ENCODE measurements at regions not wholly inside any gene's neighbourhood (a gene's known extent, or its start where the extent isn't known, plus 50 kb on each side); places are given as distances from the start of the nearest gene placed in this dataset.

GRCh38 chr19:28586474-28586873, 626.5 kb downstream of the UQCRFS1 start:
- DNase-seq (ENCODE audit: low read depth) (no peak), FAIRE-seq (no peak)
- Histone ChIP-seq H3K4me3 (ENCODE audit: low read depth, low read length) (no peak overlapping the region), H3K36me3 (ENCODE audit: control insufficient read depth, insufficient read depth, low read length) (no peaks in the 10 kb centered on the region), H3K27me3 (ENCODE audit: control insufficient read depth, insufficient read depth, low read length) (no peaks in the 10 kb centered on the region)
- no peak for TF ChIP-seq CTCF (IDR thresholded peaks at IDR 0.05; ENCODE audit: insufficient read depth, low read length, severe bottlenecking)

- Histone ChIP-seq H3K4me3 (ENCODE audit: low read depth, low read length) (no peak overlapping the region), H3K27me3 (ENCODE audit: control insufficient read depth, insufficient read depth, low read length) (no peaks in the 10 kb centered on the region), H3K36me3 (ENCODE audit: control insufficient read depth, insufficient read depth, low read length) (no peaks in the 10 kb centered on the region)
- no peak for TF ChIP-seq CTCF (IDR thresholded peaks at IDR 0.05; ENCODE audit: insufficient read depth, low read length, severe bottlenecking)
- FAIRE-seq (no peak), DNase-seq (ENCODE audit: low read depth) (no peak)
Observed at GRCh38 chr19:28585796-28586195, 627.2 kb downstream of the UQCRFS1 start.

- DNase-seq (ENCODE audit: low read depth) = no peak
- no peak for FAIRE-seq
- no peak for TF ChIP-seq CTCF (IDR thresholded peaks at IDR 0.05; ENCODE audit: insufficient read depth, low read length, severe bottlenecking)
Observed at GRCh38 chr19:28583713-28584112, 629.2 kb downstream of the UQCRFS1 start.

GRCh38 chr19:28583242-28583641, 629.7 kb downstream of the UQCRFS1 start:
- TF ChIP-seq CTCF (IDR thresholded peaks at IDR 0.05; ENCODE audit: insufficient read depth, low read length, severe bottlenecking) = no peak
- Histone ChIP-seq H3K36me3 (ENCODE audit: control insufficient read depth, insufficient read depth, low read length) (no peaks in the 10 kb centered on the region), H3K27me3 (ENCODE audit: control insufficient read depth, insufficient read depth, low read length) (no peaks in the 10 kb centered on the region), H3K4me3 (ENCODE audit: low read depth, low read length) (no peak overlapping the region)
- DNase-seq (ENCODE audit: low read depth) (no peak), FAIRE-seq (no peak)

More at GRCh38 chr19:28583713-28584112, 629.2 kb downstream of the UQCRFS1 start:
- Histone ChIP-seq H3K36me3 (ENCODE audit: control insufficient read depth, insufficient read depth, low read length) (no peaks in the 10 kb centered on the region), H3K4me3 (ENCODE audit: low read depth, low read length) (no peak overlapping the region), H3K27me3 (ENCODE audit: control insufficient read depth, insufficient read depth, low read length) (no peaks in the 10 kb centered on the region)

- FAIRE-seq (no peak), DNase-seq (ENCODE audit: low read depth) (no peak)
- H3K36me3 ChIP-seq (ENCODE audit: control insufficient read depth, insufficient read depth, low read length) = no peaks in the 10 kb centered on the region
- no peak overlapping the region for H3K4me3 ChIP-seq (ENCODE audit: low read depth, low read length)
- H3K27me3 ChIP-seq (ENCODE audit: control insufficient read depth, insufficient read depth, low read length) = no peaks in the 10 kb centered on the region
- TF ChIP-seq CTCF (IDR thresholded peaks at IDR 0.05; ENCODE audit: insufficient read depth, low read length, severe bottlenecking) = no peak
Observed at GRCh38 chr19:28582796-28583195, 630.2 kb downstream of the UQCRFS1 start.

- Histone ChIP-seq H3K36me3 (ENCODE audit: control insufficient read depth, insufficient read depth, low read length) (no peaks in the 10 kb centered on the region), H3K27me3 (ENCODE audit: control insufficient read depth, insufficient read depth, low read length) (no peaks in the 10 kb centered on the region), H3K4me3 (ENCODE audit: low read depth, low read length) (no peak overlapping the region)
- no peak for DNase-seq (ENCODE audit: low read depth)
- FAIRE-seq = no peak
- no peak for TF ChIP-seq CTCF (IDR thresholded peaks at IDR 0.05; ENCODE audit: insufficient read depth, low read length, severe bottlenecking)
Observed at GRCh38 chr19:28582344-28582743, 630.6 kb downstream of the UQCRFS1 start.

All from bronchial epithelial cell (primary cell).